ENCODE measurements at regions not wholly inside any gene's neighbourhood (a gene's known extent, or its start where the extent isn't known, plus 50 kb on each side); places are given as distances from the start of the nearest gene placed in this dataset.

- no peak for TF ChIP-seq CTCF (IDR thresholded peaks at IDR 0.05)
- no peak for TF ChIP-seq POLR2A (IDR thresholded peaks at IDR 0.05)
Measured at GRCh38 chr4:181432335-181432734, 810.9 kb upstream of the TENM3 start.
